DOHH2 (cell line): ENCODE measurements at regions not wholly inside any gene's neighbourhood (a gene's known extent, or its start where the extent isn't known, plus 50 kb on each side); places are given as distances from the start of the nearest gene placed in this dataset.

Source experiments
- H3F3A ChIP-seq: fragments of 200-600 bp; sonication (generic), shearing (Covaris generic); 2 replicates; pipeline ENCODE4 v1.6.0; 2016; ENCODE audit warnings: antibody characterized with exemption, mild to moderate bottlenecking; ENCODE audit not compliant: control insufficient read depth, insufficient read depth
- H3K27ac ChIP-seq: fragments of 200-600 bp; sonication (generic); 2 replicates; pipeline ENCODE4 v1.5.1; 2014; ENCODE audit warnings: low read depth, mild to moderate bottlenecking, low read length, moderate library complexity
- H3K27me3 ChIP-seq: fragments of 200-600 bp; sonication (generic); 2 replicates; pipeline ENCODE4 v1.6.1; 2014; ENCODE audit warnings: mild to moderate bottlenecking, low read length, mixed read lengths; ENCODE audit not compliant: control insufficient read depth
- H3K36me3 ChIP-seq: fragments of 200-600 bp; sonication (generic); 2 replicates; pipeline ENCODE4 v1.6.1; 2014; ENCODE audit warnings: mild to moderate bottlenecking, low read length, moderate library complexity, mixed read lengths; ENCODE audit not compliant: control insufficient read depth
- H3K4me1 ChIP-seq: fragments of 200-600 bp; sonication (generic); 2 replicates; pipeline ENCODE4 v1.6.1; 2014; ENCODE audit warnings: mild to moderate bottlenecking, low read length, mixed read lengths; ENCODE audit not compliant: control insufficient read depth
- H3K4me2 ChIP-seq: fragments of 200-600 bp; sonication (generic); 2 replicates; pipeline ENCODE4 v1.6.0; 2014; ENCODE audit warnings: mild to moderate bottlenecking, low read length, moderate library complexity
- H3K4me3 ChIP-seq: fragments of 200-600 bp; sonication (generic); 2 replicates; pipeline ENCODE4 v1.5.1; 2014; ENCODE audit warnings: mild to moderate bottlenecking, low read length, mixed read lengths
- H3K79me2 ChIP-seq: fragments of 200-600 bp; sonication (generic); 2 replicates; pipeline ENCODE4 v1.6.1; 2014; ENCODE audit warnings: mild to moderate bottlenecking, low read length, mixed read lengths; ENCODE audit not compliant: control insufficient read depth
- H3K9me2 ChIP-seq: fragments of 200-600 bp; sonication (generic); replicated peaks from 2 replicates; pipeline ENCODE4 v1.6.1; 2014; ENCODE audit warnings: mild to moderate bottlenecking, low read length, mixed read lengths; ENCODE audit not compliant: control insufficient read depth
- H3K9me3 ChIP-seq: fragments of 200-600 bp; sonication (generic); 2 replicates; pipeline ENCODE4 v1.6.1; 2014; ENCODE audit warnings: antibody characterized with exemption, low read length, mixed read lengths; ENCODE audit not compliant: control insufficient read depth, insufficient read depth
- H4K20me1 ChIP-seq: fragments of 200-600 bp; sonication (generic); 2 replicates; pipeline ENCODE4 v1.6.0; 2014; ENCODE audit warnings: low read depth, mild to moderate bottlenecking, antibody characterized with exemption, low read length, moderate library complexity; ENCODE audit not compliant: control insufficient read depth, insufficient read depth
- EZH2phosphoT487 ChIP-seq: fragments of 200-600 bp; sonication (generic); IDR thresholded peaks from 2 replicates; pipeline ENCODE4 v1.6.1; 2017; ENCODE audit warnings: borderline replicate concordance, mild to moderate bottlenecking, antibody characterized with exemption, low read length, moderate library complexity, mixed read lengths
- TF ChIP-seq, protein P1 (sequence below): fragments of 200-600 bp; sonication (generic); IDR thresholded peaks from one replicate; pipeline ENCODE4 v1.5.1; 2014; ENCODE audit warnings: antibody characterized with exemption, mild to moderate bottlenecking, low read depth, low read length; ENCODE audit not compliant: poor library complexity, severe bottlenecking

DNA sequence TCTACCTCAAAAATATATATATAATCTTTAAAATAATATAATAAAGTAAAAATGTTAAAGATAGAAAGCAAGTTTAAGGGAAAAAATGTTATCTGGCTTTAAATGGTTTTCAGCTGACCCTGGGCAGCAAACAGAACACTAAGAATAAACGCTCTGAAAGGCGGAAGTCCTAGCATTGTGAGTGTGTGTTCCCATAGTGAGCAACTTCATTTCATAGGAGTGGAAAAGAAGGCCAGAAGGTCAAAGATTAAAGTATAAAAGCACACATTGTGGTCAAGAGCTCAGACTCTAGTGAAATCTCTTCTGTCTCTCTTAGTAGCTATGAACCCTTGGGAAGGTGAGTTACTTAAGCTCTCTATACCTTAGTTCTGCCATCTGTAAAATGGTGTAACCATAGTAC, 374.4 kb downstream of the ENC1 start:
- Histone ChIP-seq H3F3A (no peaks in the 10 kb centered on the region), H3K27me3 (no peaks in the 10 kb centered on the region; the same call in 1 of the 2 replicates), H4K20me1 (no peaks in the 10 kb centered on the region), H3K4me2 (no peak overlapping the region), H3K9me2 (no peaks in the 10 kb centered on the region), H3K27ac (no peak overlapping the region), H3K4me1 (no peaks in the 10 kb centered on the region), H3K9me3 (no peaks in the 10 kb centered on the region), H3K4me3 (no peak overlapping the region), H3K79me2 (no peaks in the 10 kb centered on the region), H3K36me3 (no peaks in the 10 kb centered on the region)
- TF ChIP-seq, protein P1, sequence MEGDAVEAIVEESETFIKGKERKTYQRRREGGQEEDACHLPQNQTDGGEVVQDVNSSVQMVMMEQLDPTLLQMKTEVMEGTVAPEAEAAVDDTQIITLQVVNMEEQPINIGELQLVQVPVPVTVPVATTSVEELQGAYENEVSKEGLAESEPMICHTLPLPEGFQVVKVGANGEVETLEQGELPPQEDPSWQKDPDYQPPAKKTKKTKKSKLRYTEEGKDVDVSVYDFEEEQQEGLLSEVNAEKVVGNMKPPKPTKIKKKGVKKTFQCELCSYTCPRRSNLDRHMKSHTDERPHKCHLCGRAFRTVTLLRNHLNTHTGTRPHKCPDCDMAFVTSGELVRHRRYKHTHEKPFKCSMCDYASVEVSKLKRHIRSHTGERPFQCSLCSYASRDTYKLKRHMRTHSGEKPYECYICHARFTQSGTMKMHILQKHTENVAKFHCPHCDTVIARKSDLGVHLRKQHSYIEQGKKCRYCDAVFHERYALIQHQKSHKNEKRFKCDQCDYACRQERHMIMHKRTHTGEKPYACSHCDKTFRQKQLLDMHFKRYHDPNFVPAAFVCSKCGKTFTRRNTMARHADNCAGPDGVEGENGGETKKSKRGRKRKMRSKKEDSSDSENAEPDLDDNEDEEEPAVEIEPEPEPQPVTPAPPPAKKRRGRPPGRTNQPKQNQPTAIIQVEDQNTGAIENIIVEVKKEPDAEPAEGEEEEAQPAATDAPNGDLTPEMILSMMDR = no peak
- TF ChIP-seq EZH2phosphoT487 = no peak

DNA sequence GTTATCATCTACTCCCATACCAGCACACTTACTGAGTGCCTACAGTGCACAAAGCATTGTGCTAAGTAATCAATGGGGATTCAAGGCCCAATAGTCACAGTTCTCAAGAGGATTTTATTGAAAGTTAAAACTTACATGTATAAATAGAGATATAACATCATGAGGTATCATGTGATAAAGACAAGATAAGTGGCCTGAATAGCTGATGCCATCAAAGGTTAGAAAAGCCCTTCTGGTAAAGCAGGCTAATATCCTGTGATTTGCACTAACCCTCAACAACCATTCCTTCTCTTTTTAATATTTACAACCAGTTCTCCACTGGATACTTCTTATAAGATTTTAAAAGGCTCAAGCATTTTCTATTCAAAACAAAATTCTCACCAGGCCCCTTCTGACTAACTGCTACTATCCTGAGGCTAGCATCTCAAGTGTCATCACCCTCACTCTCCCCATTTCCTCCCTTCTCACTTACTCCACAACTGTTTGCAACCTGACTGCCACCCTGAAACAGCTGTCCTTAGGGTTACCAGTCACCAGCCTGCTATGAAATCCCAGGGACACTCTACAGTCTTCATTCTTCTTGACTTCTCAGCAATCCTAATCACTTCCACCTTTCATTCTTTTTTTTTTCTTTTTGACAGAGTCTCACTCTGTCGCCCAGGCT, 377.9 kb downstream of the ENC1 start:
- no peak overlapping the region for H3K4me2 ChIP-seq
- no peaks in the 10 kb centered on the region for H3K9me2 ChIP-seq
- no peak overlapping the region for H3K4me3 ChIP-seq
- no peaks in the 10 kb centered on the region for H3K79me2 ChIP-seq
- no peaks in the 10 kb centered on the region for H4K20me1 ChIP-seq
- no peak overlapping the region for H3K27ac ChIP-seq
- H3K4me1 ChIP-seq = peaks cover 4% of the 10 kb centered on the region
- no peak for TF ChIP-seq EZH2phosphoT487
- TF ChIP-seq, protein P1 = no peak
- no peaks in the 10 kb centered on the region for H3K36me3 ChIP-seq
- no peaks in the 10 kb centered on the region for H3K27me3 ChIP-seq
- no peaks in the 10 kb centered on the region for H3F3A ChIP-seq
- H3K9me3 ChIP-seq = no peaks in the 10 kb centered on the region

DNA sequence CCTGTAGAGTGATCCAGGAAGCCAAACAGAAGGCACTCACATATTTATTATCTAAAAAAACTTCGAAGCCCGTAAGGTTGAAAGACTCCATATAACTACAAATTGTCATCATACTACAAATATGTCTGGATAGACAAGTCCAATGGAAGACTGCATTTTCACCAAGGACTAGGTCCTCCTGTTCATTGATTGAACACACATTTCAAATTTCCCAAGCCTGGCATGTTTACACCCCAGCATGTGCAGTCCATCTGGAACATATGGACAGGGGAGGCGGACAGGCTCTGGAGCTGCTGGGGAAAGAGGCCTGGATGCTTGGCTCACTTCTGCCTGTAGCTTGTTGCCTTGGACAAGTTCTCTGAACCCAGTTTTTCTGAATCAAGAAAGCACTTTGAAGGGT, 378.7 kb downstream of the ENC1 start:
- TF ChIP-seq, protein P1 = no peak
- TF ChIP-seq EZH2phosphoT487 = no peak
- H3K79me2 ChIP-seq = no peaks in the 10 kb centered on the region
- H3K4me1 ChIP-seq = peaks cover 4% of the 10 kb centered on the region
- H3K36me3 ChIP-seq = no peaks in the 10 kb centered on the region
- H3K27ac ChIP-seq = no peak overlapping the region
- H3K9me2 ChIP-seq = no peaks in the 10 kb centered on the region
- H3K4me3 ChIP-seq = no peak overlapping the region
- H3K9me3 ChIP-seq = no peaks in the 10 kb centered on the region
- no peaks in the 10 kb centered on the region for H3K27me3 ChIP-seq
- H3K4me2 ChIP-seq = no peak overlapping the region
- no peaks in the 10 kb centered on the region for H3F3A ChIP-seq
- H4K20me1 ChIP-seq = no peaks in the 10 kb centered on the region
